GM21529 (cell line): ENCODE measurements at regions not wholly inside any gene's neighbourhood (a gene's known extent, or its start where the extent isn't known, plus 50 kb on each side); places are given as distances from the start of the nearest gene placed in this dataset.
A peak's percentile ranks its signal among the peaks of the same experiment; 100 is the strongest.

Source experiments
- ATAC-seq: cut with Tn5 transposase; IDR thresholded peaks from one replicate; pipeline ENCODE4 v1.9.1; 2021; ENCODE audit not compliant: unreplicated experiment

DNA sequence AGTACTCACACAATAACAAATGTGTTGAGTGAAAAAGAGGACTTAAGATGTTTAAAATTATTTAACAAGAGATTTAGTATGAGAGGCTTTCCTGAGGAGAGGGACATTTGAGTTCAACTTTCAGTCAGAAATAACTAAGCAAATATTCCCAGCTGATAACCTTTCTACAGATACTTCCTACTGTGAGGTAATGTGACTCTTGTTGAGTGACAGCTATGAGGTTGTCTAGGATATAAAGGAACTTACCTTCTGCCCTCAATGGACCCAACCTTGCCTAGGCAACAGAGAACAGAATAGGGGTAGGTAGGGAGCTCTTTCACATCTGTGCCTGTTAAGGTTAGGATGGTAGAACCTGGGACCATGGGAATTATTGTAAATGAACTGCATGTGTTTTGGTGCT lies 54.7 kb downstream of the GLUD2 start:
- ATAC-seq = no peak

DNA sequence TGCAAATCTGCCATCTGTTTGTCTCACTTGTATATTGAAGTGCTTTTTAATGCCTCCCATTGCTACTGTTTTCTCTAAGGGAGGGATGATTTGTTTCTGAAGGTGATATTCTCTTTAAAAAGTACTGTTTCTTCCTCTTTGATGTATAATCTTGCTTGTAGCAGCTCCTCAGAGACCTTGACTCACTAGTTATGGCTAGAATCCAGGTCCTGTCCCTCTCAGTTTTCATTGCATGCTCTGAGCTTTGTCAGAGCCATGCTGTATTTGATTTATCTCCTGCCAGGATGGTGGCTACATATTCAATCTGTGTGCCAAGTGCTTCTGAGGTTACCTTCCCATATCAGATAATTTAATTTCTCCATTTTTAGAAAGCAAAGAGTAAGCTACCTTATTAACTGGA lies 56.0 kb downstream of the GLUD2 start:
- ATAC-seq = no peak

DNA sequence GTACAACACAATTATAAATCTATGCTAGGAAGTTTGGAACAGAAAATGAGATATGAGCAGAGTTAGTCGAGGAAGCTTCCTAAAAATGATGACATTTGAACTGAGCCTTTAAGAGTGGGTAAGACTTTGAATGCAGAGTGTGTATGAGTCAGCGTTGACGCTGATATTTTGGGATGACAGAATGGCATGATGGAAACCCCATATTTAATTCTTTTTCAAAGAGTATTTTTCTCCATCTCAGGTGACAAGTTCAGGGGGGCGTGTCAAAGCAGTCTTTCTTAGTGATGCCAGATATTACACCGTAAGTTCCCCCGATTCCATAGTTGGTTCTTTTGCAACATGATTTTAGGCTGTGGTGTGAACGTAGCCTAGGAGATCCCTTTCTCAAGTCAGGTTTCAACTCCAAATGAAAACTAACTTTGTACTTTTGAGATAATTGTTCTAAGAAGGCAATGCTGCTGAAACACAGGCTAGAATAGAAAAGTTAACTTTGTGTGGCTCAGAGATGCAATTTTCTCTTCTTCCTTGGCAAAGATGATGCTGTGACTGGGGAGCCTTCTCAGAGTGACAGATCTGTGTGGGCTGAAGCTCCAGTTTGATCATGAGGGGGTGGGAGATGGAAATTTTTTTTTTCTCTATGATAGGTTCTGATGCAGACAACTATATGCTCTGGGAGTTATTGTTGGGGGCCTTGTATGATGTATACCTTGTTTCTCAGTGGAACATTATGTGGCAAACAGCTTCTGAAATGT lies 59.2 kb downstream of the GLUD2 start:
- no peak for ATAC-seq

DNA sequence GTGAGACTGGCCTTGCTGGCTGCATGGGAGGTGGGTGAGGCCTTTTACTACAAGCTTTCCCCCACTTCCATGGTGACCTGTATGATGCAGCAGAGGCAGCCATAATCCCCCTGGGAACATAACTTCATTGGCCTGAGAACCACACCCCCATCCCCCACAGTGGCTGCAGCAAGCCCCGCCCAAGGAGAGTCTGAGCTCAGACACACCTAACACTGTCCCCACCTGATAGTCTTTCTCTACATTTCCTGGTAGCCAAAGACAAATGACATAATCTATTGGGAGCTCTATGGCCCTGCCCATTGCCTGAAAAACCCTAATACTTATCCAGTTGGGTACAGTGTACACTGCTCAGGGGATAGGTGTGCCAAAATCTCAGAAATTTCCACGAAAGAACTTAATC lies 62.6 kb downstream of the GLUD2 start:
- ATAC-seq = no peak

DNA sequence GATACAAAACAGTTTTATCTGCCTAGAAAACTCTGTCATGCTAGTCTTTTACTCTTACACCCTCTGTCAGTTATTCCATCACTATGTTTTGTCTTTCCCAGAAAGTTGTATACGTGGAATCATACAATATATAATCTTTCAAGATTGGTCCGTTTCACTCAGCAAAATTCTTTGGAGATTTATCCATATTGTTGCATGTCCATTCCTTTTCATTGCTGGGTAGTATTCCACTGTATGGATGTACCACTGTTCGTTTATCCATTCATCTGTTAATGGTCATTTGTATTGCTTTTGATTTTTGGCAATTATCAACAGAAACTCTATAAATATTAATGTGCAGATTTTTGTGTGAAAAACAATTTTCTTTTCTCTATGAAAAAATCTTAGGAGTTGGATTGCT lies 63.1 kb downstream of the GLUD2 start:
- ATAC-seq = no peak

DNA sequence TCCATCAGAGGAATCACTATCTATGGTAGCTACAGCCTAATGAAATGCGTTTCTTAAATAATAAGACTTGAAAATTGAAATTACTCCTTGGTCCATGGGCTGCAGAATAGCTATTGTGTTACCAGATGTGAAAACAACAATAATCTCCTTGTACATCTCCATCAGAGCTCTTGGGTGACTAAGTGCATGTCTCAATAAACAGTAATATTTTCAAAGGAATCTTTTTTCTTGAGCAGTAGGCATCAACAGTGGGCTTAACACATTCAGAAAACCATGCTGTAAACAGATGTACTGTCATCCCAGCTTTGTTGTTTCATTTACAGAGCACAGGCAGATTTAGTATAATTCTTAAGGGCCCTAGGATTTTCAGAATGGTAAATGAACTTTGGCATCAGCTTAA lies 67.3 kb downstream of the GLUD2 start:
- no peak for ATAC-seq

DNA sequence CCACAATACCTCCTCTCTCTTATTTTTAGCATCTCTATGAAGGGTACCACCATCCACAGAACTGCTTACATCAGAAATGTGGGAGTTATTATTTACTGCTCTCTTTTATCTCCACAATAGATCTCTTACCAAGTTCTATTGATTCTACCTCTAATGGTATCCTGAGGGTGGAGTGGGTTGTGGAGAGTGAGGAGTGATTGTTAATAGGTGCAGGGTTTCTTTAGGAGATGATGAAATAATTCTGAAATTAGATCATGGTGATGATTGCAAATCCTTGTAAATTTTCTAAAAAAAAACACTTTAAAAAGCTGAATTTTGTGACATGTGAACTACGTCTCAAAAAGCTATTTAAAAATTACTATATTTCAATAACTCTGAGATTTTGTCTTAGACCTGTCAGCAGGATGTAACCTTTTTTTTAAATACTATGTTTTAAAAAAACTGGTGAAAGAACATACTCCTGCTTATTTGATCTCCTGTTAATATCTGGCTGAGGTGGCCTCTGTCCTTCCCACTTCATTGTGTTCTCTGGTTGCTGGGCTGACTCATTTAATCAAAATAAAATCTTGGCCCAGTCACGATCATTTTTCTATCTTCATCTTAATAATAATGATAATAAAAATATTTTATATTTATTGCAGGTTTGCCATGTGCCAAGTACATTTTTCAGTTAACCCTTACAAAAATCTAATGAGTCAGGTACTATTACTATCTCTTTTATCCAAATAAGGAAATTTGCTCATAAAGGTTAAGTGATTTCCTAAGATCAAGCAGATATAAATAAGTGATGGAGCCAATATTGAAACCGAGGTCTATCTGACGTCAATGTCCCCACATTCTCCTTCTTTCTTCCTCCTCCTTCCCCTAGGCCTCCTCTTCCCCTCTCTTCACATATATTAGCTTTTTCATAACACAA lies 73.5 kb downstream of the GLUD2 start:
- no peak for ATAC-seq

DNA sequence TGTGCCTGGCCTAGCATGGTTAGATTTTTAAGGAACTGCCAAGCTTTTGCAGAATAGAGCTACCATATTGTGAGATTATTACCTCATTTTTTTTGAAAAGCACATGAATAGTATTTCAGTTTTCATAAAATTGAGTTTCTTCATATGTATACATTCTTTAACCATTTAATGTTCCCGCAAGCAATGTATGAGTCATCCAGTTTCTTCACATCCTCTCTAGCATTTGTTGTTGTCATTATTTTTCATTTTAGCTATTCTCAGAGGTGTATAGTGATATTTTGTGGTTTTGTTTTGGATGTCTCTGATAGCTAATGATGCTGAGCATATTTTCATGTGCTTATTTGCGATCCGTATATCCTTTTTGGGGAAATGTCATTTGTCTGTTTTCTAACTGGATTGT lies 74.9 kb downstream of the GLUD2 start:
- ATAC-seq = no peak

DNA sequence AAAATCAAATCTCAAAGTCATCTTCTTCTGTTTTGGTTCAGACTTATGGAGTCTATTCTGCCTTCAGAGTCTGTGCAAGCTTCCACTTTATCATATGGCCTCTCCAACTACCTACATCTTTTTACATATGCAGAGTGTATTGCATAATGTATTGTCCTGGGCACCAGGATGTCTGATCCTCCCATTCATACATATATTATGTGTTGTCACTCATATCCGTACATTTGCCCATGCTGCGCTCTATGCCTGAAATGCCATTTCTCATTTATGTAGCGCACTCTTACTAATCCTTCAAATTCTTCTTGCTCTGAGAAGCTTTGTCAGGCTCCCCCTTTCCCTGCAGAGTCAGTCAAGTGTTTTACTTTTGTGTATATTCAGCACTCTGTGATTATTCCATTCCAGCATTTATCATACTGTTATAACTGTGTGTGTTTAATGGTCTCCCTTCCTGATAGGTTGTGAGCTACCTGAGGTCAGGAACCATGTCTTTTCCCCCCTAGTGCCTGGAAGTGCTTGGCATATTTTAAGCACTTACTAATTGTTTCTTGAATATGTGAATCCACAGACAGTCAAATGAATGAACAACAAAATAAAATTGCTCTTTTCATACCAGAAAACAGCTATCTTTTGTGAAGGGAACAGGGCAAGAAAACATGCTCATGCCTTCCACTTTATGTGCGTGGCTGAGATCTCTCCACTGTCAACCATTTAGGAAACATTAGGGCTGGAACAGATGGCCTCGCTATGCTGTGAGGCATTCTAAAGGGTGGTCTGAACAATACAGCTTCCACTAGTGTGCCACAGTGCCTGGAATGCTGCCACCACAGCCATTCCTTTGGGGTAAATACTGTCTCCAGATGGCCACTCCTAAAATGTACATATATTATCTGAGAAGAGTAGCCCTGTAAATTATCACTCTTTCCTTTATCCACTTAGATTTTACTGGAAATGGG lies 81.8 kb downstream of the GLUD2 start:
- ATAC-seq = no peak

DNA sequence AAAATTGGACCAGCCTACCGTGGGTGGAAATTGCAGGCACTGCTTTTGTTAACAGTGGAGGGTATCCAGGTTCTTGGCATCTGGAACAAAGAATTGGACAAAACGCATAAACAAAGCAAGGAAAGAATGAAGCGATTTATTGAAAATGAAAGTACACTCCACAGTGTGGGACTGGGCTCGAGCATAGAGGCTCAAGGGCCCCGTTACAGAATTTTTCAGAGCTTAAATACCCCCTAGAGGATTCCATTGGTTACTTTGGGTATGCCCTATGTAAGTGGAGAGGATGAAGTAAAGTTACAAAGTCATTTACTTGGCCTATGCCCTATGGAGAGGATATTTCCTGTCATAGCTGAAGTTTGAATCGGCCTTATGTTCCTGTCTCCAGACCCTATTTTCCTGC lies 85.3 kb downstream of the GLUD2 start:
- ATAC-seq = no peak

DNA sequence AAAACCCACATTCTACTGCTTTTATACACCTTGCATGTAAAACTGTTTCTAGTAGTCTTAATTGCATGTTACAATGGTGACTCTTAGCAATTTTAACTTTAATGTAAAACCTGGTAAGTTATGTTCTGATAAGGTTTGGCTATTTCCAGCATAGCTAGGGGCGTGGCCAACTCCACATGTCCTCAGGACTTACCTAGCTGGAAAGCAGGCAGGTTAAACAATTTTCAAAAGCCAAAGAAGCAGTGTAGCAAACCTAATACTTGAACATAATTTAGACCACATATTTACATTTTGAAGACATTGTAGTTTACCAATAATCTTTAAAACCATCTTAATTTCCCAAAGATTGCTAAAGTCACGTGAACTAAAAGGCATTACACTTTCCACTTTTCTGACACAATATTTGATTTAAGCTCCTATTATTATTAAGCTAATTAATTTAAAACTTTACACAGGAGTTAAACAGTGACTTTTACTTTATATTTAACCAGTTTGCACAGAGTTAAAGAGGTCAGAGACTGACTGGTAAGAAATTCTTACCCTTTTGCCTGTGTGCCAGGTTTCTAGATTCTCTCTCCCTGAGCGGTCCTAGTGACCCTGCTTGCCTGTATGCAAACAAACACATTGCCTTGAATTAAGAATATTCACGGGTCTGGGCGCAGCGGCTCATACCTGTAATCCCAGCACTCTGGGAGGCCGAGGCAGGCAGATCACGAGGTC lies 88.2 kb downstream of the GLUD2 start:
- ATAC-seq = no peak

DNA sequence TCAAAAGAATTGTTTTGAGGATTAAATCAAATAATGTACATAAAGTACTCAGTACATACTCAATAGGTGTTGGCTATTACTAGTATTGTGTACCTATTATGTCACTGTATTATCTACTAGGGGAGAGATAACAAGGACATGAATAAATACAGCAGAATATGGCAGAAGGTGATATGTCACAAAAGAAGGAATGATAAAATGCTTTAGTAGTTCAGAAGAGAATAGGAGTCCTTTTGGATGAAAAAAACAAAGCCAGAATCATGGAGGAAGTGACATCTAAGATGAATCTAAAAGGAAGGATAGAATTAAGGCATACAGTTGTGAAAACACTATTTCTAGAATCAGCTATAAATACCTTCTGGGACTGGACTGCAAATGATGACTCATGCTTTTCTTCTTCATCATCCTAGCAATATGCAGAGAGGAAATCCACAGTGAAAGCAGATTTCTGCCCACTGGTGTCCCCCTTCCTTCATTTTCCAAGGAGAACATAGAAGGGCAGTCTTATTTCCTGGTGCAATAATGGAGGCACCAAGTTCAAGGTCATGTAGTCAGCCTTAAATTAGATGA lies 98.7 kb downstream of the GLUD2 start:
- ATAC-seq = no peak

DNA sequence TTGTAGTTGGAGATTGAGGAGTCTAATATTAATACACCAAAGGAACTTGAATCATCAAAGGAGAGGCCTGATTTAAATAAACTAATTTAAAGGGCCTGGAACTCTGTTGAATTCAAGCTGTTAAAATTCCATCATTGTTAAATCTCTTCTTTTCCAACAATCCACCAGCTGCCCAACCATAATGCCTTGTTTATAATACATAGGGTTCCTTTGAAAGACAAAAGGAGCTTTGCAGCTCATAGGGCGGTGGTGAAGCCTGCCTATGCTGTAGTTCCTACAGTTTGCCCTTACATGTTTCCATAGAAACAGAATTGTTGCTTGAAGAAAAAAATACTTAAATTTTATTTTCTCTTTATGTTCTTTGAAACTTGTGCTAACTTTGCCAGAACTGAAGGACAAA lies 102.8 kb downstream of the GLUD2 start:
- ATAC-seq = no peak

DNA sequence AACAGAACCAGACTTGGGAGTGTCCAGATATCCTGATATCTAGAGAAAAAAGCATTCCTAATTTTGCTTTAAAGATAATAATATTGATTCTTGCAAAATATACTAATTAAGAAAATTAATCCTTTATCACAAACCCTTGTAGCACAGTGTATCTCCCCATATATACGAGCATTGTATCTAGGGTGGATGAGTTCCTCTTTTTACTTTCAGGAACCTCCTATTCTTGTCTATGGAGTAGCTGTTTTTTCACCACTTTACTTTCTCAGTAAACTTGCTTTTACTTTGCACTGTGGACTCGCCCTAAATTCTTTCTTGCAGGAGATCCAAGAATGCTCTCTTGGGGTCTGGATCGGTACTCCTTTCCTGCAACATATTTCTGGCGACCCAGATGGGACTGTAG lies 103.9 kb downstream of the GLUD2 start:
- ATAC-seq = peak; percentile 87

DNA sequence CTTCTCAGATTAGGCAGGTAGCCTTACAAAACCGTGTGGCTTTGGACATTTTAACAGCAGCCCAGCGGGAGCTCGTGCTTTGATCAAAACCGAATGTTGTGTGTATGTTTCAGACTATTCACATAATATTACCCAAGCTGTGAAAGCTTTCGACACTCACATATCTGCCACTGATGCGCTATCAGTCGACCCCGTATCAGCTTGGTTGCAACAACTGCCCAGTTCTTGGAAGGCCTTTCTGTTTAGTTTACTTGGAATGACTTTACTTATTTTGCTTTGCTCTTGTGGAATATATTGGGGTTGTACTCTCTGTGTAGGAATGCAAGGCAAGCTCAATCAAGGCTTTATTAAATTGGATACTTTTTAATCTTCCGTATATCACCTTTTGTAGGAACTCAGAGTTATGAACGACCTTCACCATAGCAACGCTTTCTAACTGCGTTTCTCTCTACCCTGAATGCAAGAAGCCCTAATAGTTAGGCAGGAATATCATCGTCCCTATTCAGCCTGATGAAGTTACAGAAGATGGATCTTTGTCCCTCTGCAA lies 107.5 kb downstream of the GLUD2 start:
- ATAC-seq = no peak

DNA sequence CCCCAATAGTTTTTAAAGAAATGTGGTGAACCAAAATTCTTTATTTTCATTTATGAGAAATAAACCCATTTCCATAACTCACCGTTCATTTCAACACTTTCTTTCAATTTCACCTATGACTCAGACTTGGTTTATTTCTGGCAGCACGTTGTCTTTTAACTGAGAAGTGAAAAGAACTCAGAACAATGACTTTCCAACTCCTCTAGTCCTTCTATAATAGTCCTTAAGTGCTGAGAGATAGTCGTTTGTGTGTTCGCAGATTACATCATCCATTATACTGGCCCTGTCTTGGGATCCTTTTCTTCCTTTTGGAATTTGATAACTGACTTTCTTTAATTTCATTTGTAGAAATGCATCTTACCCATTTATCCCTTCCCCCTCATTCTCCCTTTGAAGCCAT lies 113.6 kb downstream of the GLUD2 start:
- peak; percentile 88 for ATAC-seq

DNA sequence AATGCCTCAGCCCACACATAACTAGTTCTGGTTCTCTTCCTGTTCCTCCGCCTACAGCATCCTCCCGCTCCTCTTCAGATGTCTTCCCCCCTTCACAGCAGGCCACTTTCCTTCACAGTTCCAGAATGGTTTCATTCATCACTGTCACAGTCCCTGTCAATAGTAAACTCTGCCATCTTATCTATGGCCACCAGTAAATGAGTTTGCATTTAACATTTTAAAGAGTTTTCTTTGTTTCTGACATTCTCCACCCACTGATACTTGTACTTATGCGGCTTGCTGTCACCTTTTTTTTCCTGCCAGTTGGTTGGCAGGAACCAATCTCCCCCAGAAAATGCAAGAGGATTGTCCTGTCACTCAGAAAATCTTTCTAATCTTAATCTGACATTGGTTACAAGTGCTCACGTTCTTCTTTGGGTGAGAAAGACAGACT lies 114.1 kb downstream of the GLUD2 start:
- peak; percentile 54 for ATAC-seq

DNA sequence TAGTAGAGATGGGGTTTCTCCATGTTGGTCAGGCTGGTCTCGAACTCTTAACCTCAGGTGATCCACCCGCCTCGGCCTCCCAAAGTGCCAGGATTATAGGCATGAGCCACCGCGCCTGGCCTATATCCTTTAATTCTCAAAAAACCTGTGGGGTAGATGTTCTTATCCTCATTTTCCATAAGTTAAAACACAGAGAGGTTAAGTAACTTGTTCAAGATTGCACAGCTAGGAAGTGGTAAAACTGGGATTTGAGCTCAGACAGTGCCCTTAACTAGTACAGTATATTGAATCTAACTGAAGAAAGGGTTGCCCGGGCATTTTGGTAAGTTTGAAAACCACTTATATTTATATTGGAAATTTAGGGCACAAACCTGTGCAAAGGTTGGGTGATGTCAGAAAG lies 116.0 kb downstream of the GLUD2 start:
- no peak for ATAC-seq

DNA sequence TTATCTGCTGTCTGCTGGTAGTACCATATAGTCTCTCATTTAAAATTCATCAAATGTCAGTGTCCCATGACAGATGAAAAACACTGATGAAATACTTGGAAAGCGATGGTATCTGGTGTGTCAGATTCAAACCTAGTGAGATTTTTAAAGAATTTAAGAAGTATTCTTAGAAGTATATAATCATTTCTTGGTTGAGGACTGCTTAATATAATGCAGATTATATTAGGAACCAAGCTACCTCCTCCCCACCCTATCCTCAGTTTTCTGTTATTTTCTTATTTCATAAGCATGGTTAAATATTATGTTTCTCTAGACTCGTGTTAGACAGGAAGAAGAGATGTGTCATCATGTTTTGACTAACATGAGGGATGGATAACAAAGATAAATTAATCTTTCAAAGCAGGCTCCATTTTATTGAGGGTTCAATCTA lies 118.5 kb downstream of the GLUD2 start:
- no peak for ATAC-seq
